HepG2 (cell line): ENCODE measurements at regions not wholly inside any gene's neighbourhood (a gene's known extent, or its start where the extent isn't known, plus 50 kb on each side); places are given as distances from the start of the nearest gene placed in this dataset.

Source experiments
- ATAC-seq: fragments of 200-7000 bp; cut with Tn5 transposase; 3 replicates; pipeline ENCODE4 v1.9.1; 2020; ENCODE audit warnings: mild to moderate bottlenecking, moderate library complexity
- BruUV-seq: library from RNA; stranded (reverse); fragments of 400-500 nt; replicated peaks from 2 replicates; lab custom pipeline; 2021; lab: Mats Ljungman, UMichigan
- CTCF ChIA-PET: fragments of 300-600 bp; formaldehyde crosslinking; extraction: SDS; loops from one replicate; lab custom pipeline; 2021; ENCODE audit warnings: low total read pairs, inconsistent platforms, low intra/inter-chr PET ratio; lab: Yijun Ruan, JAX
- POLR2A ChIA-PET: fragments of 350-600 bp; sonication (Branson Sonifier 250); formaldehyde crosslinking; loops from one replicate; lab custom pipeline; 2020; ENCODE audit warnings: antibody characterized with exemption, inconsistent platforms; lab: Yijun Ruan, JAX
- DNase-seq: peaks from one replicate; pipeline ENCODE4 v3.0.0-alpha.2; 2015; ENCODE audit warnings: low spot score
- FAIRE-seq: peaks from 3 replicates; lab custom pipeline; 2011; peaks lifted over from hg19 to GRCh38; lab: Jason Lieb, UNC
- H2AFZ ChIP-seq: one replicate; pipeline ENCODE4 v1.6.1; 2011; ENCODE audit warnings: low read length, inconsistent platforms
- H3K27ac ChIP-seq: fragments of 300-600 bp; 3 replicates; pipeline ENCODE4 v1.8.0; 2011; ENCODE audit warnings: mixed run types, mild to moderate bottlenecking, mixed read lengths, low read length, inconsistent platforms; ENCODE audit not compliant: insufficient read depth; ENCODE audit errors: extremely low read length
- H3K27me3 ChIP-seq, 2 experiments: fragments of 200-600 bp in 1 of 2; 2 replicates in 1 of 2; 3 replicates in 1 of 2; pipeline versions ENCODE4 v1.6.0 to v1.8.0; 2011; ENCODE audit warnings: low read length in 2 of 2, mild to moderate bottlenecking in 2 of 2, moderate library complexity in 2 of 2, inconsistent platforms in 1 of 2; ENCODE audit not compliant: insufficient read depth in 2 of 2, control insufficient read depth in 1 of 2
- H3K36me3 ChIP-seq, 2 experiments: fragments of 200-600 bp in 1 of 2; replicated peaks in 1 of 2; 2 replicates in 1 of 2; 3 replicates in 1 of 2; pipeline versions ENCODE4 v1.5.1 to v1.8.0; 2011; ENCODE audit warnings: low read length in 2 of 2, inconsistent platforms in 1 of 2; ENCODE audit not compliant: insufficient read depth in 2 of 2, control insufficient read depth in 1 of 2
- H3K4me1 ChIP-seq: 2 replicates; pipeline ENCODE4 v1.5.1; 2012; ENCODE audit warnings: low read length, inconsistent platforms; ENCODE audit not compliant: insufficient read depth
- H3K4me2 ChIP-seq: 2 replicates; pipeline ENCODE4 v1.6.0; 2011; ENCODE audit warnings: low read depth, low read length, inconsistent platforms
- H3K4me3 ChIP-seq, 3 experiments: fragments of 200-600 bp in 1 of 3; sonication (generic), shearing (Covaris generic) in 1 of 3; replicated peaks in 1 of 3; 2 replicates each; pipeline ENCODE4 v1.5.1; 2011 to 2016; ENCODE audit warnings: low read length in 3 of 3, inconsistent platforms in 2 of 3, low read depth in 2 of 3, mild to moderate bottlenecking in 2 of 3, control low read depth in 1 of 3, mixed read lengths in 1 of 3; ENCODE audit not compliant: insufficient read depth in 1 of 3
- H3K79me2 ChIP-seq: one replicate; pipeline ENCODE4 v1.6.1; 2011; ENCODE audit warnings: low read length, inconsistent platforms; ENCODE audit not compliant: insufficient read depth
- H3K9ac ChIP-seq: 2 replicates; pipeline ENCODE4 v1.6.0; 2011; ENCODE audit warnings: mild to moderate bottlenecking, low read depth, low read length, inconsistent platforms; ENCODE audit not compliant: insufficient read depth
- H3K9me3 ChIP-seq: 2 replicates; pipeline ENCODE4 v1.5.1; 2012; ENCODE audit warnings: mild to moderate bottlenecking, low read length
- H4K20me1 ChIP-seq: 2 replicates; pipeline ENCODE4 v1.6.0; 2011; ENCODE audit warnings: inconsistent platforms, mild to moderate bottlenecking, low read length, moderate library complexity; ENCODE audit not compliant: insufficient read depth
- BRCA1 ChIP-seq: sonication (generic); formaldehyde crosslinking; IDR thresholded peaks from 2 replicates; pipeline ENCODE4 v1.4.0; 2020; ENCODE audit warnings: missing genetic modification reagents
- EEA1 ChIP-seq: sonication (generic); formaldehyde crosslinking; IDR thresholded peaks from 2 replicates; pipeline ENCODE4 v1.5.1; 2020; ENCODE audit warnings: mild to moderate bottlenecking, missing genetic modification reagents, borderline replicate concordance
- FOXC1 ChIP-seq: sonication (generic); formaldehyde crosslinking; IDR thresholded peaks from 2 replicates; pipeline ENCODE4 v1.8.0; 2022; ENCODE audit warnings: mild to moderate bottlenecking, missing genetic modification reagents, borderline replicate concordance
- KMT2B ChIP-seq: IDR thresholded peaks from 2 replicates; pipeline ENCODE4 v1.6.1; 2016; ENCODE audit warnings: missing genetic modification reagents, missing compliant biosample characterization
- NCOR1 ChIP-seq: fragments of 200-600 bp; sonication (generic); IDR thresholded peaks from 2 replicates; pipeline ENCODE4 v1.7.0; 2017; ENCODE audit warnings: antibody characterized with exemption, low read length, borderline replicate concordance
- U2AF2 ChIP-seq: fragments of 200-400 bp; formaldehyde crosslinking; IDR thresholded peaks from 2 replicates; pipeline ENCODE4 v1.6.1; 2017; ENCODE audit warnings: low read depth, mild to moderate bottlenecking, low read length
- ZNF121 ChIP-seq: sonication (generic); formaldehyde crosslinking; IDR thresholded peaks from 2 replicates; pipeline ENCODE4 v1.5.0; 2020; ENCODE audit warnings: mild to moderate bottlenecking, missing genetic modification reagents
- ZNF232 ChIP-seq: sonication (generic); formaldehyde crosslinking; IDR thresholded peaks from 2 replicates; pipeline ENCODE4 v1.4.0; 2020; ENCODE audit warnings: missing genetic modification reagents, borderline replicate concordance
- ZNF563 ChIP-seq: sonication (generic); formaldehyde crosslinking; IDR thresholded peaks from 2 replicates; pipeline ENCODE4 v1.8.0; 2022; ENCODE audit warnings: mild to moderate bottlenecking, moderate library complexity, missing genetic modification reagents
- WGBS: methylation state at CpG from one replicate; pipeline ENCODE4 v1.1.6; 2017; ENCODE audit warnings: low lambda C conversion rate; 5-methylcytosine and 5-hydroxymethylcytosine counted together
- in situ Hi-C: cut with HindIII; loops from 2 replicates; pipeline ENCODE4 v1.10.0; 2017; ENCODE audit warnings: low pct_unique_long_range_greater_than_20kb; ENCODE audit not compliant: extremely low pct_ligation_motif_present
- intact Hi-C: fragments of 100-400 bp; cut with micrococcal nuclease; formaldehyde crosslinking; loops from one replicate; pipeline ENCODE4 v1.10.0; 2022; ENCODE audit not compliant: unreplicated experiment
- TF ChIP-seq, protein P1 (sequence below): sonication (generic); formaldehyde crosslinking; IDR thresholded peaks from 2 replicates; pipeline ENCODE4 v1.4.0; 2020; ENCODE audit warnings: missing genetic modification reagents
- TF ChIP-seq, protein P2 (sequence below): sonication (generic); formaldehyde crosslinking; IDR thresholded peaks from 2 replicates; pipeline ENCODE4 v1.4.0; 2020; ENCODE audit warnings: missing genetic modification reagents

DNA sequence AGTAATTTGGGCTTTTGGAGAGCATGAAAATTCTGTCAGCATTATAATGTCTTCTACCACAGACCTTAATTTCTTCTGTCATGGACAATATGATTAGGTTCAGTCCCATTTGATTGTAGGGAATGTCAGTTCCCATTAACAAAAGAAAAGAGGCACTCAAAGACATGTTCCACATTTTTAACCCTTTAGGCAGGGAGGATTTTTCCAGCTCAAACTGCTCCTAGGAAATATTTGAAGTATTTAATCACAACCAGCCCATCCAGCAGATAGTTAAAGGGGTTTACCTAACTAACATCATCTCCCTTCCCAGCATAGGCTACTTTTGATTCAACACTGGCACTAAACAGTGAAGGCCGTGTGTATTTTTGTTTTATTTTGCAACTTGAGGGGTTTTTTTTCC lies 256.0 kb downstream of the DHX15 start:
- Histone ChIP-seq H3K9ac (no peak overlapping the region), H4K20me1 (no peaks in the 10 kb centered on the region), H2AFZ (no peak overlapping the region), H3K4me2 (no peak overlapping the region), H3K79me2 (no peaks in the 10 kb centered on the region), H3K27ac (no peak overlapping the region), H3K4me3 (no peak overlapping the region), H3K9me3 (no peaks in the 10 kb centered on the region), H3K4me1 (no peaks in the 10 kb centered on the region), H3K27me3 (no peaks in the 10 kb centered on the region), H3K36me3 (no peaks in the 10 kb centered on the region)
- FAIRE-seq (no peak), DNase-seq (no peak), ATAC-seq (no peak)
- ChIA-PET CTCF (no interaction called here), POLR2A (no interaction called here)
- in situ Hi-C loops, result no loop called here
- no TSS peak for BruUV-seq
- intact Hi-C loops, result no loop called here
- TF ChIP-seq ZNF563 (CRISPR knock-in tag) (no peak), EEA1 (CRISPR knock-in tag) (no peak), U2AF2 (no peak), KMT2B (CRISPR knock-in tag) (no peak), ZNF121 (CRISPR knock-in tag) (no peak), FOXC1 (CRISPR knock-in tag) (no peak), ZNF232 (CRISPR knock-in tag) (no peak), BRCA1 (no peak), NCOR1 (no peak)
- TF ChIP-seq, protein P1, sequence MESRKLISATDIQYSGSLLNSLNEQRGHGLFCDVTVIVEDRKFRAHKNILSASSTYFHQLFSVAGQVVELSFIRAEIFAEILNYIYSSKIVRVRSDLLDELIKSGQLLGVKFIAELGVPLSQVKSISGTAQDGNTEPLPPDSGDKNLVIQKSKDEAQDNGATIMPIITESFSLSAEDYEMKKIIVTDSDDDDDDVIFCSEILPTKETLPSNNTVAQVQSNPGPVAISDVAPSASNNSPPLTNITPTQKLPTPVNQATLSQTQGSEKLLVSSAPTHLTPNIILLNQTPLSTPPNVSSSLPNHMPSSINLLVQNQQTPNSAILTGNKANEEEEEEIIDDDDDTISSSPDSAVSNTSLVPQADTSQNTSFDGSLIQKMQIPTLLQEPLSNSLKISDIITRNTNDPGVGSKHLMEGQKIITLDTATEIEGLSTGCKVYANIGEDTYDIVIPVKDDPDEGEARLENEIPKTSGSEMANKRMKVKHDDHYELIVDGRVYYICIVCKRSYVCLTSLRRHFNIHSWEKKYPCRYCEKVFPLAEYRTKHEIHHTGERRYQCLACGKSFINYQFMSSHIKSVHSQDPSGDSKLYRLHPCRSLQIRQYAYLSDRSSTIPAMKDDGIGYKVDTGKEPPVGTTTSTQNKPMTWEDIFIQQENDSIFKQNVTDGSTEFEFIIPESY, result no peak
- TF ChIP-seq, protein P2, sequence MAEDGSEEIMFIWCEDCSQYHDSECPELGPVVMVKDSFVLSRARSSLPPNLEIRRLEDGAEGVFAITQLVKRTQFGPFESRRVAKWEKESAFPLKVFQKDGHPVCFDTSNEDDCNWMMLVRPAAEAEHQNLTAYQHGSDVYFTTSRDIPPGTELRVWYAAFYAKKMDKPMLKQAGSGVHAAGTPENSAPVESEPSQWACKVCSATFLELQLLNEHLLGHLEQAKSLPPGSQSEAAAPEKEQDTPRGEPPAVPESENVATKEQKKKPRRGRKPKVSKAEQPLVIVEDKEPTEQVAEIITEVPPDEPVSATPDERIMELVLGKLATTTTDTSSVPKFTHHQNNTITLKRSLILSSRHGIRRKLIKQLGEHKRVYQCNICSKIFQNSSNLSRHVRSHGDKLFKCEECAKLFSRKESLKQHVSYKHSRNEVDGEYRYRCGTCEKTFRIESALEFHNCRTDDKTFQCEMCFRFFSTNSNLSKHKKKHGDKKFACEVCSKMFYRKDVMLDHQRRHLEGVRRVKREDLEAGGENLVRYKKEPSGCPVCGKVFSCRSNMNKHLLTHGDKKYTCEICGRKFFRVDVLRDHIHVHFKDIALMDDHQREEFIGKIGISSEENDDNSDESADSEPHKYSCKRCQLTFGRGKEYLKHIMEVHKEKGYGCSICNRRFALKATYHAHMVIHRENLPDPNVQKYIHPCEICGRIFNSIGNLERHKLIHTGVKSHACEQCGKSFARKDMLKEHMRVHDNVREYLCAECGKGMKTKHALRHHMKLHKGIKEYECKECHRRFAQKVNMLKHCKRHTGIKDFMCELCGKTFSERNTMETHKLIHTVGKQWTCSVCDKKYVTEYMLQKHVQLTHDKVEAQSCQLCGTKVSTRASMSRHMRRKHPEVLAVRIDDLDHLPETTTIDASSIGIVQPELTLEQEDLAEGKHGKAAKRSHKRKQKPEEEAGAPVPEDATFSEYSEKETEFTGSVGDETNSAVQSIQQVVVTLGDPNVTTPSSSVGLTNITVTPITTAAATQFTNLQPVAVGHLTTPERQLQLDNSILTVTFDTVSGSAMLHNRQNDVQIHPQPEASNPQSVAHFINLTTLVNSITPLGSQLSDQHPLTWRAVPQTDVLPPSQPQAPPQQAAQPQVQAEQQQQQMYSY (CRISPR knock-in tag), result no peak
- WGBS, result 5% methylated on average over 1 of the region's 1 CpG
